Activated CD4-positive, alpha-beta T cell treated with anti-CD3 and anti-CD28 coated beads, Interleukin-2, amount 10 ng/mL, durations not matched to agents 24 days and 14 days (primary cell): ENCODE measurements at regions not wholly inside any gene's neighbourhood (a gene's known extent, or its start where the extent isn't known, plus 50 kb on each side); places are given as distances from the start of the nearest gene placed in this dataset.

Source experiments
- DNase-seq: peaks from one replicate; pipeline ENCODE4 v3.0.0; 2022
- H3K27ac Mint-ChIP-seq: one replicate; pipeline ENCODE4 v1.8.0; 2022; ENCODE audit warnings: mild to moderate bottlenecking, mixed read lengths
- H3K27me3 Mint-ChIP-seq: one replicate; pipeline ENCODE4 v1.8.0; 2022; ENCODE audit warnings: mixed read lengths
- H3K36me3 Mint-ChIP-seq: one replicate; pipeline ENCODE4 v1.8.0; 2022; ENCODE audit warnings: low read depth, mild to moderate bottlenecking, mixed read lengths
- H3K4me1 Mint-ChIP-seq: one replicate; pipeline ENCODE4 v1.8.0; 2021; ENCODE audit warnings: mixed read lengths
- H3K4me3 Mint-ChIP-seq: one replicate; pipeline ENCODE4 v1.8.0; 2022; ENCODE audit warnings: mild to moderate bottlenecking, moderate library complexity, mixed read lengths
- H3K9me3 Mint-ChIP-seq: one replicate; pipeline ENCODE4 v1.8.0; 2021; ENCODE audit warnings: mixed read lengths
- intact Hi-C: fragments of 100-400 bp; cut with micrococcal nuclease; formaldehyde crosslinking; loops from one replicate; pipeline ENCODE4 v1.15.1; 2023

GRCh38 chr9:99457981-99458380, 235.9 kb downstream of the SEC61B start:
- intact Hi-C loops = no loop called here
- Mint-ChIP-seq H3K4me3 (no peak overlapping the region), H3K9me3 (no peaks in the 10 kb centered on the region), H3K27me3 (peaks cover 26% of the 10 kb centered on the region), H3K4me1 (no peaks in the 10 kb centered on the region), H3K27ac (no peak overlapping the region), H3K36me3 (no peaks in the 10 kb centered on the region)
- no peak for DNase-seq

- peaks cover 16% of the 10 kb centered on the region for H3K27me3 Mint-ChIP-seq
- H3K36me3 Mint-ChIP-seq = no peaks in the 10 kb centered on the region
- no peak overlapping the region for H3K4me3 Mint-ChIP-seq
- H3K9me3 Mint-ChIP-seq = no peaks in the 10 kb centered on the region
- H3K4me1 Mint-ChIP-seq = no peaks in the 10 kb centered on the region
- intact Hi-C loops = no loop called here
- DNase-seq = no peak
- no peak overlapping the region for H3K27ac Mint-ChIP-seq
These were observed 237.8 kb downstream of the SEC61B start for GRCh38 chr9:99459919-99460318.

GRCh38 chr9:99463131-99463530, 241.0 kb downstream of the SEC61B start:
- intact Hi-C loops = no loop called here
- peaks cover 2% of the 10 kb centered on the region for H3K4me1 Mint-ChIP-seq
- H3K27ac Mint-ChIP-seq = no peak overlapping the region
- H3K4me3 Mint-ChIP-seq = no peak overlapping the region
- no peak for DNase-seq
- peaks cover 8% of the 10 kb centered on the region for H3K27me3 Mint-ChIP-seq
- H3K36me3 Mint-ChIP-seq = no peaks in the 10 kb centered on the region
- no peaks in the 10 kb centered on the region for H3K9me3 Mint-ChIP-seq

- no peak for DNase-seq
- Mint-ChIP-seq H3K4me3 (no peak overlapping the region), H3K27me3 (peaks cover 8% of the 10 kb centered on the region), H3K27ac (no peak overlapping the region), H3K9me3 (no peaks in the 10 kb centered on the region), H3K36me3 (no peaks in the 10 kb centered on the region), H3K4me1 (peaks cover 2% of the 10 kb centered on the region)
- intact Hi-C loops = no loop called here
These were observed 242.5 kb downstream of the SEC61B start for GRCh38 chr9:99464568-99464967.

DNA sequence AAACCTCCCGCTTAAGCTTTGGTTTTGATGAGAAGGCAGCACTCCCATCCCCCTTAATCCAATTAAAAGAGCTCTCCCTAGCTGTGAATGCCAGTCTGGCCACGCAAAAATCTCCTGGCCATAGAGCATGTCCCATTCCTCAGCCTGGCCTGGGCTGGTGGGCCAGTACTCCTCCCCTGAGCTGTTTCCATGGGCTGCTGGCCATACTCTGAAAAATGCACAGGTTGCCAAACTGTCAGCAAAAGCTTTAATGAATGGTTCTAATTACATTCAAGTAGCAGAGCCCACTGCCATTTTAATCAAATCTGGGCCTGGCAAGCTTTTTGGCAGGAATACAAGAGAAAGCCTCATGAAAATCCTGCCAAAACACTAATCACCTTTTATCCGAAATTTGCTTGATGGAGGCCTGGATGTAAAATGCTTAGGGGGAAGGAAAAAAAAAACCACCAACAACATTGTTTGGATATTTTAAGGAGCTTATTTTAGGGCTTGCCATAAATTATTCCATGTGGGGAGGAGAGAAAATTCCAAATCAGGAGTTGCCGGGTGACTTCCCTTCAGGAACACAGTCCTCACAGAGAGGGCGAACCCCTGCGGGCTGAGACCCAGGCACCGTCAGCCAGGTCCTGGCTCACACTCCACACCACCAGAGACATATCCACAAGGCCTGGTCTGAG, 243.3 kb downstream of the SEC61B start:
- Mint-ChIP-seq H3K27ac (no peak overlapping the region), H3K4me3 (no peak overlapping the region), H3K27me3 (peaks cover 8% of the 10 kb centered on the region), H3K4me1 (peaks cover 2% of the 10 kb centered on the region), H3K36me3 (no peaks in the 10 kb centered on the region), H3K9me3 (no peaks in the 10 kb centered on the region)
- no peak for DNase-seq
- intact Hi-C loops = no loop called here

DNA sequence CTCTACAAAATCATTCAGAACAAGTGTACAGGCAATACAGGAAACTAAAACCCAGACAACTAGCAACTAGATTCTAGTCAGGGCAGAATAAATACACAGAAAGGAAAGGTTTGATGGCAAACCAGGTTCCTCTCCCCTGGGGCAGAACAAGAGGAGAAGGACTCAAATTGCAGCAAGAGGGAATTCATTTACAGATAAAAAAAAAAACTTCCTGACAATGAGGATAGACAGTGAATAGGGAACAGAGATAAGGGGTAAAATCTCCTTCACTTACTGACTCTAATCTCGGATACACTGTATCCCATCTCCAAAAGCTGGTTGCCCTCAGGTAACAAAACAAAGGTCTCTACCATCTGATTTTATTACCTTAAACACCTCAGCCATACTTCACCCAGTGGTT, 244.0 kb downstream of the SEC61B start:
- no peak overlapping the region for H3K4me3 Mint-ChIP-seq
- H3K36me3 Mint-ChIP-seq = no peaks in the 10 kb centered on the region

GRCh38 chr9:99466781-99467180, 244.7 kb downstream of the SEC61B start:
- intact Hi-C loops = no loop called here
- Mint-ChIP-seq H3K36me3 (no peaks in the 10 kb centered on the region), H3K27ac (no peak overlapping the region), H3K9me3 (no peaks in the 10 kb centered on the region), H3K4me3 (no peak overlapping the region), H3K27me3 (peaks cover 6% of the 10 kb centered on the region), H3K4me1 (peaks cover 2% of the 10 kb centered on the region)
- no peak for DNase-seq

More for the DNA sequence above, 244.0 kb downstream of the SEC61B start:
- H3K27me3 Mint-ChIP-seq = peaks cover 8% of the 10 kb centered on the region
- DNase-seq = no peak
- H3K27ac Mint-ChIP-seq = no peak overlapping the region
- intact Hi-C loops = no loop called here
- no peaks in the 10 kb centered on the region for H3K9me3 Mint-ChIP-seq
- peaks cover 2% of the 10 kb centered on the region for H3K4me1 Mint-ChIP-seq

DNA sequence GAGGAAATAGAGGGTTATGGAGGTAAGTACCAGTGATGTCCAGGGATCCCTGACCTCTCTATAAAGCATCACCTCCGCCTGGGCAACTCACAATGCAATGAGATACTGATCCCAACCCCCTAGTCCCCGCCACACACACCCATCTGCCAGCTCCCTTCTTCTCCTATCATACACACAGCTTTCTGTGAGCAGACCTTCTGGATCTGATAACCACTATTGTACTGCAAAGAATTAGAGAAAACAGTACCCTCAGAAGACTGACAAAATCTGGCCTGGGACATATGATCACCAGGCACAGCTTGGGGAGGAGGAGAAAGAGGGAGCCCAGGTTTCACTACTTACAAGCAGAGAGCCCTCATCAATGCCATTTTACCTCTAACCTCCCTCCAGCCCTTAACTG, 249.0 kb downstream of the SEC61B start:
- no peaks in the 10 kb centered on the region for H3K36me3 Mint-ChIP-seq
- DNase-seq = no peak
- H3K4me1 Mint-ChIP-seq = peaks cover 5% of the 10 kb centered on the region
- intact Hi-C loops = no loop called here
- H3K27ac Mint-ChIP-seq = no peak overlapping the region
- no peak overlapping the region for H3K4me3 Mint-ChIP-seq
- peaks cover 8% of the 10 kb centered on the region for H3K27me3 Mint-ChIP-seq
- H3K9me3 Mint-ChIP-seq = no peaks in the 10 kb centered on the region

GRCh38 chr9:99472240-99472915, 250.3 kb downstream of the SEC61B start:
- DNase-seq = peak; percentile 33
- H3K9me3 Mint-ChIP-seq = no peaks in the 10 kb centered on the region
- H3K27me3 Mint-ChIP-seq = peaks cover 12% of the 10 kb centered on the region
- no peaks in the 10 kb centered on the region for H3K36me3 Mint-ChIP-seq
- H3K4me3 Mint-ChIP-seq = no peak overlapping the region
- intact Hi-C loops = loop anchor here (1.0 kb wide), 1 partner anchor 39 kb away; no protein-coding TSS in a partner anchor
- peaks cover 5% of the 10 kb centered on the region for H3K4me1 Mint-ChIP-seq
- H3K27ac Mint-ChIP-seq = peak overlapping the region; percentile 48

- intact Hi-C loops = loop anchor here (1.0 kb wide), 1 partner anchor 40 kb away; no protein-coding TSS in a partner anchor
- H3K36me3 Mint-ChIP-seq = no peaks in the 10 kb centered on the region
- no peak overlapping the region for H3K4me3 Mint-ChIP-seq
- no peaks in the 10 kb centered on the region for H3K9me3 Mint-ChIP-seq
- H3K4me1 Mint-ChIP-seq = peaks cover 5% of the 10 kb centered on the region
- peak; percentile 7 for DNase-seq
- peaks cover 12% of the 10 kb centered on the region for H3K27me3 Mint-ChIP-seq
- H3K27ac Mint-ChIP-seq = no peak overlapping the region
These were observed 250.8 kb downstream of the SEC61B start for GRCh38 chr9:99472916-99473245.

GRCh38 chr9:99474186-99474585, 252.1 kb downstream of the SEC61B start:
- no peak for DNase-seq
- Mint-ChIP-seq H3K27ac (no peak overlapping the region), H3K4me3 (no peak overlapping the region), H3K9me3 (no peaks in the 10 kb centered on the region), H3K27me3 (peaks cover 12% of the 10 kb centered on the region), H3K4me1 (peaks cover 5% of the 10 kb centered on the region), H3K36me3 (no peaks in the 10 kb centered on the region)
- intact Hi-C loops = no loop called here

- Mint-ChIP-seq H3K4me3 (no peak overlapping the region), H3K27ac (no peak overlapping the region), H3K4me1 (peaks cover 5% of the 10 kb centered on the region), H3K9me3 (no peaks in the 10 kb centered on the region), H3K36me3 (no peaks in the 10 kb centered on the region), H3K27me3 (peaks cover 12% of the 10 kb centered on the region)
- no peak for DNase-seq
- intact Hi-C loops = no loop called here
These were observed 253.5 kb downstream of the SEC61B start for GRCh38 chr9:99475401-99476065.

- H3K27ac Mint-ChIP-seq = no peak overlapping the region
- H3K27me3 Mint-ChIP-seq = peaks cover 21% of the 10 kb centered on the region
- no peaks in the 10 kb centered on the region for H3K4me1 Mint-ChIP-seq
- H3K36me3 Mint-ChIP-seq = no peaks in the 10 kb centered on the region
- H3K4me3 Mint-ChIP-seq = no peak overlapping the region
- intact Hi-C loops = no loop called here
- peak; percentile 23 for DNase-seq
- peaks cover 3% of the 10 kb centered on the region for H3K9me3 Mint-ChIP-seq
These were observed 256.5 kb downstream of the SEC61B start for GRCh38 chr9:99478469-99479027.

- Mint-ChIP-seq H3K4me3 (no peak overlapping the region), H3K36me3 (no peaks in the 10 kb centered on the region), H3K4me1 (no peaks in the 10 kb centered on the region), H3K27me3 (peaks cover 21% of the 10 kb centered on the region), H3K27ac (no peak overlapping the region), H3K9me3 (peaks cover 3% of the 10 kb centered on the region)
- peak; percentile 14 for DNase-seq
- intact Hi-C loops = no loop called here
These were observed 257.8 kb downstream of the SEC61B start for GRCh38 chr9:99479929-99480328.
